ENCODE measurements at regions not wholly inside any gene's neighbourhood (a gene's known extent, or its start where the extent isn't known, plus 50 kb on each side); places are given as distances from the start of the nearest gene placed in this dataset.

DNA sequence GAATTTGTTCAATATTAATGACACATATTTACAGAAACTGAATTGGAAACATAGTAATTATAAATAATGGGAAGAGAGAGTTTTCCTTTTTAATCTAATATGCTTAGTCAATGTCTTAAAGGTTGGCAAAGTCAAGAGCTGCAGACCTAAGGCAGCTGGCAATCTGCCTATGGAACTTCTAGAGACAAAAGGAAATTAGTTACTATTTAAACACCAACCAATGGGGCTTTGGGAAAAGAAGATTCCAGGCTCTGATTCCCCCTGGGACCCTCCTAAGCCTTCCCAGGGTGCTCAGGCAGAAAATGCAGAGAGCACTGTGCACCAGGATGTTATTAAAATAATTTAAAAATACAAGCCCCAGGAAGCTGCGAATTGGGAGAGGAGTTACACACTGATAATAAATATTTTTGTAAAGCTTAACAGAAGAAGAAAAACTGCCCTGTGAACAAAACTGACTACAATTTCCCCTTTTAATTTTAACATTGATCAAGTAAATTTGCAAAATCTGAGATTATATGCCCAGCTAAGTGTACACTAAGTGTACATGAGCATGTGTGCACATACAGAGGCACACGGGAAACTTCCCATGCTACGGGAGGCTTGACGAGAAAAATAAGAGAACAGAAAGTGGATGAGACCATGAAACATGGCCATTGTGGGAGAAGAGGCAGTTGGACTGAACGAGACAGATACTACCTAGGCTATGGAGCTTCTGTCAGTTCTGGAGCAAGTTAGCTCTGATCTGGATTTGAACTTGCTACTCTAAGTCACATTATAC, 77.4 kb upstream of the ADAMTS16 start:
- intact Hi-C loops (cut with micrococcal nuclease; ENCODE audit: unreplicated experiment): no loop called here
- Histone ChIP-seq H3K4me1 (ENCODE audit: insufficient read depth, low read length, poor library complexity, severe bottlenecking) (no peaks in the 10 kb centered on the region), H4K20me1 (ENCODE audit: insufficient read depth, low read length) (no peaks in the 10 kb centered on the region), H3K4me2 (ENCODE audit: low read length) (no peak overlapping the region), H3K79me2 (ENCODE audit: insufficient read depth, low read depth, low read length) (no peaks in the 10 kb centered on the region), H3K9me3 (ENCODE audit: low read length) (no peaks in the 10 kb centered on the region), H3K36me3 (ENCODE audit: insufficient read depth, low read length) (no peaks in the 10 kb centered on the region), H2AFZ (ENCODE audit: low read length) (no peak overlapping the region), H3K27ac (ENCODE audit: low read depth, low read length, poor library complexity, severe bottlenecking) (no peak overlapping the region), H3K4me3 (ENCODE audit: low read depth, low read length, poor library complexity, severe bottlenecking) (no peak overlapping the region), H3K9me2 (ENCODE audit: insufficient read depth, low read length) (no peaks in the 10 kb centered on the region)
- TF ChIP-seq, protein P1, sequence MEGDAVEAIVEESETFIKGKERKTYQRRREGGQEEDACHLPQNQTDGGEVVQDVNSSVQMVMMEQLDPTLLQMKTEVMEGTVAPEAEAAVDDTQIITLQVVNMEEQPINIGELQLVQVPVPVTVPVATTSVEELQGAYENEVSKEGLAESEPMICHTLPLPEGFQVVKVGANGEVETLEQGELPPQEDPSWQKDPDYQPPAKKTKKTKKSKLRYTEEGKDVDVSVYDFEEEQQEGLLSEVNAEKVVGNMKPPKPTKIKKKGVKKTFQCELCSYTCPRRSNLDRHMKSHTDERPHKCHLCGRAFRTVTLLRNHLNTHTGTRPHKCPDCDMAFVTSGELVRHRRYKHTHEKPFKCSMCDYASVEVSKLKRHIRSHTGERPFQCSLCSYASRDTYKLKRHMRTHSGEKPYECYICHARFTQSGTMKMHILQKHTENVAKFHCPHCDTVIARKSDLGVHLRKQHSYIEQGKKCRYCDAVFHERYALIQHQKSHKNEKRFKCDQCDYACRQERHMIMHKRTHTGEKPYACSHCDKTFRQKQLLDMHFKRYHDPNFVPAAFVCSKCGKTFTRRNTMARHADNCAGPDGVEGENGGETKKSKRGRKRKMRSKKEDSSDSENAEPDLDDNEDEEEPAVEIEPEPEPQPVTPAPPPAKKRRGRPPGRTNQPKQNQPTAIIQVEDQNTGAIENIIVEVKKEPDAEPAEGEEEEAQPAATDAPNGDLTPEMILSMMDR (conservative IDR thresholded peaks at IDR 0.05; ENCODE audit: low read length): no peak
- no peak for TF ChIP-seq EZH2phosphoT487 (IDR thresholded peaks at IDR 0.05; ENCODE audit: borderline replicate concordance, low read depth, low read length)
- no TSS peak for BruUV-seq (replicated peaks)
- POLR2A ChIA-PET: no interaction called here
- no peak for DNase-seq (ENCODE audit: low spot score)
- CTCF ChIA-PET (ENCODE audit: unreplicated experiment): no interaction called here

DNA sequence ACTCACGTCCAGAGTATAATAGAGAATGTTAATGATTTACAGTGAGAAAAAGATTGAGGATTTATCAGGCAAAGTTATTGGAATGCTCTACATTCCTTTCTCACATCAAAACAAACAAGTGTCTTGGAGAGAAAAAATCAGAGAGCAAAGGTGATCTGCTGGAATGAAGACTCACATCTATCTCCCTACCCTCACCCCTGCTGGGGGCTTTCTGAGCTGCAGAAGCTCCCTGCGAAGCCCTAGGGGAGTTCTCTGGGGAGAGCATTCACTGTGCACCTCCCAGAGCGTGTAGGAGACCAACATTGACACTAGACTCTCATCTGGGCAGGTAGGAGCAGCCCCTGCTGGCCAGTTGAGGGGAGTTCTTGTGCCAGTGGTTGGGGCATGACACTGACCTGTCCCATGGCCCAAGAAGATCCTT, 76.6 kb upstream of the ADAMTS16 start:
- H3K27ac ChIP-seq (ENCODE audit: low read depth, low read length, poor library complexity, severe bottlenecking): no peak overlapping the region
- H3K79me2 ChIP-seq (ENCODE audit: insufficient read depth, low read depth, low read length): no peaks in the 10 kb centered on the region
- H4K20me1 ChIP-seq (ENCODE audit: insufficient read depth, low read length): no peaks in the 10 kb centered on the region
- BruUV-seq (replicated peaks): no TSS peak
- POLR2A ChIA-PET: no interaction called here
- H3K36me3 ChIP-seq (ENCODE audit: insufficient read depth, low read length): no peaks in the 10 kb centered on the region
- intact Hi-C loops (cut with micrococcal nuclease; ENCODE audit: unreplicated experiment): no loop called here
- no peaks in the 10 kb centered on the region for H3K9me2 ChIP-seq (ENCODE audit: insufficient read depth, low read length)
- no peak overlapping the region for H2AFZ ChIP-seq (ENCODE audit: low read length)
- H3K4me1 ChIP-seq (ENCODE audit: insufficient read depth, low read length, poor library complexity, severe bottlenecking): no peaks in the 10 kb centered on the region
- H3K4me3 ChIP-seq (ENCODE audit: low read depth, low read length, poor library complexity, severe bottlenecking): no peak overlapping the region
- CTCF ChIA-PET (ENCODE audit: unreplicated experiment): no interaction called here
- H3K4me2 ChIP-seq (ENCODE audit: low read length): no peak overlapping the region
- H3K9me3 ChIP-seq (ENCODE audit: low read length): no peaks in the 10 kb centered on the region
- TF ChIP-seq, protein P1 (conservative IDR thresholded peaks at IDR 0.05; ENCODE audit: low read length): no peak
- no peak for TF ChIP-seq EZH2phosphoT487 (IDR thresholded peaks at IDR 0.05; ENCODE audit: borderline replicate concordance, low read depth, low read length)
- no peak for DNase-seq (ENCODE audit: low spot score)

DNA sequence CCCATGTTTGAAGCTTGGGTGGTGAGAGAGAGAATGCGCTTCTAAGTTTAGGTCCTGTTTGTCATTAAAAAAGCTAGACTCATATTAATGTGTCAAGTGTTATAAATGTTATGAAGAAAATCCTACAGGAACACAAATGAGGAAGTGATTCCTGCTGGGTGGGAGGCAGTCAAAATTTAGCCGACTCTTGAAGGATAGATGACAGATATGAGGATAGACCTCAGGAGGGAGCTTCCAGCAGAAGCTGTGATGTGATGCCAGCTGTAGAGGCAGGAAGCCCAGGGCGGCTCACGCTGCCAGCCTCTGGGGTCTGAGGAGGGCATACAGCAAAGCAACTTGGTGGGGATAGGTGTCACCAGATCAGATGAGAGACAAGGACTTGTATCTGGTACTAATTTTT, 74.7 kb upstream of the ADAMTS16 start:
- H3K4me1 ChIP-seq (ENCODE audit: insufficient read depth, low read length, poor library complexity, severe bottlenecking): no peaks in the 10 kb centered on the region
- no peaks in the 10 kb centered on the region for H4K20me1 ChIP-seq (ENCODE audit: insufficient read depth, low read length)
- intact Hi-C loops (cut with micrococcal nuclease; ENCODE audit: unreplicated experiment): no loop called here
- H3K9me2 ChIP-seq (ENCODE audit: insufficient read depth, low read length): no peaks in the 10 kb centered on the region
- POLR2A ChIA-PET: interaction anchor here (0.6 kb wide), 1 partner anchor 24 kb away, joined by 3 read pairs; no protein-coding TSS in a partner anchor
- H3K4me2 ChIP-seq (ENCODE audit: low read length): no peak overlapping the region
- H3K79me2 ChIP-seq (ENCODE audit: insufficient read depth, low read depth, low read length): no peaks in the 10 kb centered on the region
- no peak overlapping the region for H2AFZ ChIP-seq (ENCODE audit: low read length)
- H3K27ac ChIP-seq (ENCODE audit: low read depth, low read length, poor library complexity, severe bottlenecking): no peak overlapping the region
- no peaks in the 10 kb centered on the region for H3K36me3 ChIP-seq (ENCODE audit: insufficient read depth, low read length)
- no peak for DNase-seq (ENCODE audit: low spot score)
- no peaks in the 10 kb centered on the region for H3K9me3 ChIP-seq (ENCODE audit: low read length)
- no peak for TF ChIP-seq EZH2phosphoT487 (IDR thresholded peaks at IDR 0.05; ENCODE audit: borderline replicate concordance, low read depth, low read length)
- TF ChIP-seq, protein P1 (conservative IDR thresholded peaks at IDR 0.05; ENCODE audit: low read length): no peak
- BruUV-seq (replicated peaks): no TSS peak
- no peak overlapping the region for H3K4me3 ChIP-seq (ENCODE audit: low read depth, low read length, poor library complexity, severe bottlenecking)
- CTCF ChIA-PET (ENCODE audit: unreplicated experiment): no interaction called here

Data from OCI-LY7 (cell line).